DND-41 (cell line): ENCODE measurements at regions not wholly inside any gene's neighbourhood (a gene's known extent, or its start where the extent isn't known, plus 50 kb on each side); places are given as distances from the start of the nearest gene placed in this dataset.

ENCODE experiments used
- EZH2 ChIP-seq: IDR thresholded peaks from 3 replicates; pipeline ENCODE4 v1.6.1; 2012; ENCODE audit warnings: borderline replicate concordance, low read depth, mild to moderate bottlenecking, moderate library complexity, low read length, inconsistent platforms; ENCODE audit not compliant: severe bottlenecking
- TF ChIP-seq, protein P1 (sequence below): IDR thresholded peaks from 2 replicates; pipeline ENCODE4 v1.5.1; 2012; ENCODE audit warnings: borderline replicate concordance, low read length, moderate library complexity, mild to moderate bottlenecking; ENCODE audit not compliant: poor library complexity, severe bottlenecking; ENCODE audit errors: extremely low read depth

DNA sequence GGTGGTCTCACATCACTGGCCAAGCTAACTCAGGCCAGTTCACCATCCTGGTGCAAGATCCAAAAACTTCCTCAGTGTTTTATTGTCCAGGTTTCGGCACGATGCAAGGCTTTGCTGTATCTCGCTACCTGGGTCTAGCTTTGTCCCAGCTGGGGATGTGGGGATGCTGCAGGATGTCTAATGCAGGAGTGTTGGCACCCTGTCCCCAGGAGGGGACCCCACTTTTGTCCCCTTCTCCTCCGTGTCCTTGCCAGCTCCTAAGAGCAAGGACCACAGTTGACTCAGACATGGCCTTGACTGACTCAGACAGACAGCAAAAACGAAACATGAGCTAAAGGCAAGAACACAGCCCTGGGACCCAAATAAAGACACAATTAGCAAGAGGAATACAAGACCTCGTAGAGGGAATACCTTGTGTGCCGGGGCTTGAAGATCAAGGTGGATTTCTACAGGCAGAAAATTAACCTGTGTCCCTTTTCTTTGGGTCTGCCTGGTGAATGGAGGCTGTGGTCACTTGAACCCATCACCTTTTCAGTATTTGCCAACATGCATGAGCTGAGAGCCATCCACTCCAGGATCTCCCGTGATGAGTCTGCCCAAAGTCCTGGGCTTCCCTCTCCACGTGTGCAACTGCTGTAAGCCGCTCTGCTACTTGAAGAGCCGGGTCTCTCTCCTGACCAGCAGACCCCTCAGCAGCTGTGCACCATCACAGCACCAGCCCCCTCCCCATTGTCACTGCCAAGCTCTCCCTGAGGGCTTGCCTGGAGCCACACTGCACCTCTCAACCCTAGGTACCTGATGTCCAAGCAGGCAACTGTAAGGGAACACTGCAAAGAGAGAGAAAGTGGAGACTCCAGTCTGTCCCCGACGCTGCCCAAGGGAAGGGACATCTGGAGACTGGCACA is 149.5 kb upstream of the ZNF507 start:
- TF ChIP-seq, protein P1, sequence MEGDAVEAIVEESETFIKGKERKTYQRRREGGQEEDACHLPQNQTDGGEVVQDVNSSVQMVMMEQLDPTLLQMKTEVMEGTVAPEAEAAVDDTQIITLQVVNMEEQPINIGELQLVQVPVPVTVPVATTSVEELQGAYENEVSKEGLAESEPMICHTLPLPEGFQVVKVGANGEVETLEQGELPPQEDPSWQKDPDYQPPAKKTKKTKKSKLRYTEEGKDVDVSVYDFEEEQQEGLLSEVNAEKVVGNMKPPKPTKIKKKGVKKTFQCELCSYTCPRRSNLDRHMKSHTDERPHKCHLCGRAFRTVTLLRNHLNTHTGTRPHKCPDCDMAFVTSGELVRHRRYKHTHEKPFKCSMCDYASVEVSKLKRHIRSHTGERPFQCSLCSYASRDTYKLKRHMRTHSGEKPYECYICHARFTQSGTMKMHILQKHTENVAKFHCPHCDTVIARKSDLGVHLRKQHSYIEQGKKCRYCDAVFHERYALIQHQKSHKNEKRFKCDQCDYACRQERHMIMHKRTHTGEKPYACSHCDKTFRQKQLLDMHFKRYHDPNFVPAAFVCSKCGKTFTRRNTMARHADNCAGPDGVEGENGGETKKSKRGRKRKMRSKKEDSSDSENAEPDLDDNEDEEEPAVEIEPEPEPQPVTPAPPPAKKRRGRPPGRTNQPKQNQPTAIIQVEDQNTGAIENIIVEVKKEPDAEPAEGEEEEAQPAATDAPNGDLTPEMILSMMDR, result no peak
- no peak for TF ChIP-seq EZH2
